ENCODE measurements at regions not wholly inside any gene's neighbourhood (a gene's known extent, or its start where the extent isn't known, plus 50 kb on each side); places are given as distances from the start of the nearest gene placed in this dataset.

GRCh38 chr6:163944897-163945296, 530.4 kb downstream of the QKI start:
- DNase-seq (no peak), ATAC-seq (ENCODE audit: poor library complexity) (no peak)
- Histone ChIP-seq H3K36me3 (ENCODE audit: insufficient read depth, low read length) (no peaks in the 10 kb centered on the region), H3K4me3 (ENCODE audit: low read length) (no peak overlapping the region), H3K4me1 (ENCODE audit: insufficient read depth, low read length) (no peaks in the 10 kb centered on the region), H3K9me3 (ENCODE audit: control insufficient read depth in 1 of 2, insufficient read depth in 1 of 2, low read length in 2 of 2) (no peaks in the 10 kb centered on the region), H3K27me3 (ENCODE audit: control insufficient read depth in 1 of 2, insufficient read depth in 2 of 2, low read length in 2 of 2) (peaks cover 10 to 15% of the 10 kb centered on the region in 2 experiments), H3K27ac (ENCODE audit: low read depth in 1 of 2, low read length in 2 of 2) (no peak overlapping the region)
- CTCF ChIA-PET = no interaction called here
- Mint-ChIP-seq H3K27ac (no peak overlapping the region), H3K4me3 (no peak overlapping the region), H3K4me1 (ENCODE audit: low read depth) (no peaks in the 10 kb centered on the region), H3K9me3 (no peaks in the 10 kb centered on the region), H3K27me3 (peaks cover 58% of the 10 kb centered on the region), H3K36me3 (ENCODE audit: low read depth) (no peaks in the 10 kb centered on the region)
- no peak for TF ChIP-seq CTCF (IDR thresholded peaks at IDR 0.05)
- POLR2A ChIA-PET = no interaction called here
- intact Hi-C loops (cut with DNase I, micrococcal nuclease) = no loop called here

GRCh38 chr6:163943607-163944385, 529.3 kb downstream of the QKI start:
- H3K27me3 Mint-ChIP-seq = peaks cover 64% of the 10 kb centered on the region
- no peak for ATAC-seq (ENCODE audit: poor library complexity)

GRCh38 chr6:163942790-163943189, 528.3 kb downstream of the QKI start:
- Mint-ChIP-seq H3K27ac (no peak overlapping the region), H3K27me3 (peaks cover 72% of the 10 kb centered on the region), H3K36me3 (ENCODE audit: low read depth) (no peaks in the 10 kb centered on the region), H3K4me3 (no peak overlapping the region), H3K4me1 (ENCODE audit: low read depth) (no peaks in the 10 kb centered on the region), H3K9me3 (no peaks in the 10 kb centered on the region)
- ChIA-PET CTCF (no interaction called here), POLR2A (no interaction called here)
- Histone ChIP-seq H3K9me3 (ENCODE audit: control insufficient read depth in 1 of 2, insufficient read depth in 1 of 2, low read length in 2 of 2) (no peaks in the 10 kb centered on the region), H3K27me3 (ENCODE audit: control insufficient read depth in 1 of 2, insufficient read depth in 2 of 2, low read length in 2 of 2) (peaks cover 13 to 15% of the 10 kb centered on the region in 2 experiments), H3K4me3 (ENCODE audit: low read length) (no peak overlapping the region), H3K27ac (ENCODE audit: low read depth in 1 of 2, low read length in 2 of 2) (no peak overlapping the region), H3K36me3 (ENCODE audit: insufficient read depth, low read length) (no peaks in the 10 kb centered on the region), H3K4me1 (ENCODE audit: insufficient read depth, low read length) (no peaks in the 10 kb centered on the region)
- ATAC-seq (ENCODE audit: poor library complexity) = no peak
- no peak for TF ChIP-seq CTCF (IDR thresholded peaks at IDR 0.05)
- intact Hi-C loops (cut with DNase I, micrococcal nuclease) = no loop called here
- no peak for DNase-seq

More at GRCh38 chr6:163943607-163944385, 529.3 kb downstream of the QKI start:
- Histone ChIP-seq H3K4me1 (ENCODE audit: insufficient read depth, low read length) (no peaks in the 10 kb centered on the region), H3K27me3 (ENCODE audit: control insufficient read depth in 1 of 2, insufficient read depth in 2 of 2, low read length in 2 of 2) (peaks cover 13 to 15% of the 10 kb centered on the region in 2 experiments), H3K27ac (ENCODE audit: low read depth in 1 of 2, low read length in 2 of 2) (no peak overlapping the region), H3K36me3 (ENCODE audit: insufficient read depth, low read length) (no peaks in the 10 kb centered on the region), H3K4me3 (ENCODE audit: low read length) (no peak overlapping the region), H3K9me3 (ENCODE audit: control insufficient read depth in 1 of 2, insufficient read depth in 1 of 2, low read length in 2 of 2) (no peaks in the 10 kb centered on the region)
- ChIA-PET POLR2A (no interaction called here), CTCF (no interaction called here)
- no peaks in the 10 kb centered on the region for H3K9me3 Mint-ChIP-seq
- H3K4me3 Mint-ChIP-seq = no peak overlapping the region
- no peaks in the 10 kb centered on the region for H3K36me3 Mint-ChIP-seq (ENCODE audit: low read depth)
- H3K27ac Mint-ChIP-seq = no peak overlapping the region
- DNase-seq = no peak
- intact Hi-C loops (cut with DNase I, micrococcal nuclease) = no loop called here
- TF ChIP-seq CTCF (IDR thresholded peaks at IDR 0.05) = no peak
- H3K4me1 Mint-ChIP-seq (ENCODE audit: low read depth) = no peaks in the 10 kb centered on the region

All from CD4-positive, alpha-beta T cell (primary cell).